ENCODE measurements at regions not wholly inside any gene's neighbourhood (a gene's known extent, or its start where the extent isn't known, plus 50 kb on each side); places are given as distances from the start of the nearest gene placed in this dataset.
A peak's percentile ranks its signal among the peaks of the same experiment; 100 is the strongest.

DNA sequence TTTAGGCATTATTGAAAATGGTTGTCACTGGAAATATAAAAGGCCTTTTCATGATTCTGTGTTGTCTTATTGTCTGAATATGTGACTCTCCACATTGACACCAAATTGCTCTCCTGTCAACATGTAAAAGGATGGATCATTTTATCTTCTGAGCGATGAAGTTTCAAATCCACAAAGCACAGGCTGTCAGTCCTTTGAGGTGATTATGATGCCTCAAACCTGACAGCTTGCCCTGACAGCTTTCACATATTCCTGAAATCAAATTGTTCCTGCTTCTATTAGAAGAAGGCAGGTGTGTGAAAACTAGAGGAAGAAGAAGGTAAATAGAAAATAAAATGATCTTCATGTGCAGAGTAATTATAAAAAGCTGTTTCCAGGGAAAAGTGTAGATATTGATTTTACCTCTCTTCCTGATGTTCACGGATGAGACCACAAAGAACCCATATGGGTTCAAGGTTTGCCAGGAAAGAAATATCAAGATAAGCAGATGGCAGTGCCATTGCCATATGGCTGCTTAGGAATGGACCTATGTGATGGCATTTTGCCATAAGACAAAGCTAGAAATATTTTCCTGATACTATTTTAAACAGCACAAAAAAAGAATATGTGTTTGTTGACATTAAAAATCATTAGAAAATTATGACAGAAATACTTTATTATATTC is 1006.3 kb upstream of the AGA start:
- DNase-seq: no peak

DNA sequence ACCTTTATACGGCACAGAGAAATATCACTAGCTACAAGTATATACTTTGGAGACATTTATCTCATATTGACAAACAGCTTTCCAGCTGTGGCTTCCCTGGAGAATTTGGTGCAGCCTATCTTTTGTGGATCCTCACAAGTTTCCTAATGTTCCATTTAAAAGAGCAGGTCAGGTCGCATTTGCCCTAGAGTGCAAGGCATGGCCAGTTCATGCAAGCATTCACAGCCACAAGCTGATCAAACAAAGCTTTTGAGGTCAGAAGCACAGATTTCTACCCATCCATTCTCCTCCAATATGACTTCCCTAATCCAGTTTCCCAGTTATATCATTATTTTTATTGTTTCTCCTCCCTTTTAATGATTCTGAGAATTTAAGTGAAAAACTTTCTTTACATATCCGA is 1008.4 kb upstream of the AGA start:
- no peak for DNase-seq

DNA sequence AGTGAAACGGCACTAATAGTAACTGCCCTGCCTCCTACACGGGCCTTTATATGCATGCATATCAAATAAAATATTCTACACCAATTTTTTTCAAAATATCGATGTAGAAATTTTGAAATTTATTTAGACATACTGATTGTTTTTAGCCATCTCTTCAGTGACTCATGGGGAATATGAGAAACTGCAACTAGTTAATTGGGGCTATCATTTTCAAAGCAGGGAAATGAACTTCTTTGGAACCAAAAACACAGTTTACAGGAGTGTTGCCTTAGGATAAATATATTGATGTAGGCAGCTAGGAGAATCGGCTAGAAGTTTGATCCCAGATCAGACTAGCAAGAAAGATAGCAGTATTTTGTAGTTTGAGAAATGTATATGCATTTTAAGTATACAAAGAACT is 1010.8 kb upstream of the AGA start:
- no peak for DNase-seq

DNA sequence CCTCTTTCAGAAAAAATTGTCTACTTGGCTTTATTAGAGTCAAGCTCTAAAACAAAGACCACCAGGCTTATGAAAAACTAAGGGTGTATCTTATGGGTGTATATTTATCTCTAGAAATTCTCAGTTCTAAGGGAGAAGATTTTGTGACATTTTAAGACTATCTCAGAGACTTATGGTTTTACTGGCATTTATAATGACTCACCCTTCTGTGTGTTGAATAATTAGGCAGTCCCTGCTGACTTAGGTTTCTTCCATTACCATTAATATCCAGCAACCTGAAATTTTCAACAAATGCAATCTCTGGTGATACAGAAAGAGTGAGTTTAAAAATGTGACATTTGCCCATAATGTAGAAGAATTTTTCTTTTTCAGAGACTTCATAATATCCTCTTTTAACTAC is 1015.0 kb upstream of the AGA start:
- DNase-seq: no peak

DNA sequence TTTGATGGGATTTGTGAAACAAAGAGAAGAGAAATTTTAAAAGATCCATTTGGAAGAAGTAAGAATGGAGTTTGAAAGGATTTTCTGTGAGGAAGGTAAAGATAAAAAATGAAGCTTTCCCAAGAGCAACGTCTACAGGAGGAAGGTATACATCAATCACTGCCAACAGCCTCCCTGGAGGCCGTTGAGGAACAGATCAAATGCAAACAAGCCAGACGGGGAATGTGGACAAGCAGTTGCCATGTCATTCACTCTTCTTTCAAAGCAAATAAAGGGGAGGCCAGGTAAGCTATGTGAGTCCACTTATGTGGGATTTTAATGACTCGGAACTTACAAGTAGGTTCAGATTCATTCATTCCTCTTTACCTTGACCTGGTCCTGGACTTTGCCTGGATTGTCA is 1020.5 kb upstream of the AGA start:
- DNase-seq: no peak

DNA sequence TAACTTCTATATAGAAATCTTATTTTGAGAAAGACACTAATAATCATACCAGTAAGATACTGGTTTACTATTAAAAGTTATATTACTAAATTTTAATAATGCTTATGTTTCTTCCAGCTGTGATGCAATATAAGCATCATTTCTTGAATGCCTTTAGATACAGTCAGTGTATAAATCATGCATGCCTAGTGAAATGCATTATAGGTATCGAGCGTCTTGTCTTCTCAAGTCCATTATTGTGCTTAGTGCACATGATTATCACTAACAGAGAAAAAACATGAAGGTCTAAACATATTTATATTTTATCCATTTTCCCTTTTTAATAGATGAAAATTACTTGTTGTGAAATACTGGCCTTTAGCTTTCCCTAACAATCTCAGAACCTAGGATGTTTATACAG is 1021.5 kb upstream of the AGA start:
- DNase-seq: no peak

DNA sequence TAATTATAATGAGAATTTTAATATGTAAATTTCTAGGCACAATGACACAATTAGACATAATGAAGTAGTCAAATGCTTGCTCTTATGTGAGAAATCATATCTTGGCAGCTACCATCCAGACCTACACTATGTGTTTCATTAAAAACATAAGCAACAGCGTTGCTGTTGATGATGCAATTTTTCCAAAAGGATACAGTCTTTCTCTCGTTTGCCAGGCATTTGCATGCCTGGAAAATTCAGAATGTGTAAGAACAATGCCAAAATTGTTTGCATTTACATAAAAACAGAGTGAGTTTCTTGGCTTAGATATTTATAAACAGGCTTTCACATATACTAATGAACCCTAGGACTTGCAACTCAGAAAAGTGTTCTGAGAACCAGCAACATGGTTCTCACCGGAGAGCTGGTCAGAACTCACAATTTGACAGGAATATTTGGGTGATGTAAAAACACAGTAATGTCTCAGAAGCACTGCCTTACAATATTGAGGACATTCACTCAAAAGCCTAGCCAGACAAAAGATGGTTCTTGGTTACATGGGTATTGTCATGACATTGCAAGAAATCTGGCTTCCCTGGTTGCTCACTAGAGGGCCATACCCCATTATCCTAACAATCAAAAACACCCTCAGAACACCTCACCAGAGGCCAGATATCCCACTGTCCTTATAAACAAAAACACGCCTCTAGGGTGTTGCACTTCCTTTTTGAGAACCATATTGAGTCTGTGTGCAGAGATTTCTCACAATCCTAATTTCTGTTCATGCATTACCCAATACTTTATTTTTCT is 1029.0 kb upstream of the AGA start:
- DNase-seq: no peak

DNA sequence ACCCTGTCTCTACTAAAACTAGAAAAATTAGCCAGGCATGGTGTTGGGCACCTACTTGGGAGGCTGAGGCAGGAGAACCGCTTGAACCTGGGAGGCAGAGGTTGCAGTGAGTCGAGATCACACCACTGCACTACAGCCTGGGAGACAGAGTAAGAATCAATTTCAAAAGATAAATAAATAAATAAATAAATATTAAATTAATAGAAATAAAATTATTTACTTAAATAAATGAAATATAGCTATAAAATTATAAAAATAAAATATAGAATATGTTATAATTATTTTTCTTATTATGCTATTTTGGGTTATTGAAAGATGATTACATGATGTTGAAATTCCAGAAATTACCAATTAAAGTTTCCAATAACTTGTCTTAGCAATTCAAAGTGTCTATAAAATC is 1029.8 kb upstream of the AGA start:
- DNase-seq: no peak

DNA sequence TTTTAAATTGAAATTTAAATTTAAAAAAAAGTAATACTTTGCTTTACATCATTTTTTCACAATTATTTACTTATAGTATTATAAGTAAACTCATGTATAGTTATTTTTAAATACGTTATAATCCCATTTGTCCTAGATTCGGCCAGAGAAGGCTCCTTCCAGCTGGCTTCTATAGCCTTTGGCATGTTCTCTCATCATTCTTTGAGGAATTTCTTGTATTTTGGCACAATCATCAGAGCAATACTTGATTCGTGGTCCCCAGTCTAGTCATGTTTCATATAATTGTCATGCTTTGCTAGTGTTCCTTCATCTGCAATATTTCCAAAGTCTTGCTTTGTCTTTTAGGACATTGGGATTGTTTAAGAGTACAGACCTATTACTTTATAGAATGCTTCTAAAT is 1037.9 kb upstream of the AGA start:
- no peak for DNase-seq

DNA sequence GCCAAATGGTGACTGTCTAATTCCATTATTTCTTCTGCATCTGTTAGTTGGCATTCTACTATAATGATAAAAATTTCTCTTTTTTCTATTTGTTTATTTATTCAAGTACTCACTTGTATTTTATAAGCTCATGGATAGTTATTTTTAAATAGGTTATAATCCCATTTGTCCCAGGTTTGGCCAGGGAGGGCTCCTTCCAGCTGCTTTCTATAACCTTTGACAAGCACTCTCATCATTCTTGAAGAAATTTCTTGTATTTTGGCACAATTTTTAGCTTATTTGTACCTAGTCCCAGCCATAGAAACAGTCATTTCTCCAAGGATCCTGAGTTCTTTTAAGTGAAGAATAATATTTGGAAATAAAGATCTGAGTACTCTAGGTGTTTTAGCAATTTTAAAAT is 1038.6 kb upstream of the AGA start:
- no peak for DNase-seq

DNA sequence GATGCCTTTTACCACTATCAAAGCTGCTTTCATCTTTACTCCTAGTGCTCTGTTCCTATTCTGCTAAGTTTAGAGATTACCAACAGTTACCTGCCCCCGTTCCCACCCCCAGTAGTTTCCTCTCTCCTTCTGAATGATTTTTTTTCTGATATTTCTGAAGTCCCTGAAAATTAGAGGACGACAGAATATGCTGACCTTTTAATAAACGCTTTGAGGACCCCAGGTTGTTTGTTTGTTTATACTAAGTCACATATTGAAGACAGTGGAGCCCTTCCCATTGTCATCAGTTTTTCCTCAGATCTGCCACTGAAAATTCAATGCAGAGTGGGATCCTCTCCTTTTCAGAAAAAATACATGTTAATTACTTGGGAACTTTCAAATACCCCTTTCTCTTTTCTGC is 1039.3 kb upstream of the AGA start:
- DNase-seq: no peak

DNA sequence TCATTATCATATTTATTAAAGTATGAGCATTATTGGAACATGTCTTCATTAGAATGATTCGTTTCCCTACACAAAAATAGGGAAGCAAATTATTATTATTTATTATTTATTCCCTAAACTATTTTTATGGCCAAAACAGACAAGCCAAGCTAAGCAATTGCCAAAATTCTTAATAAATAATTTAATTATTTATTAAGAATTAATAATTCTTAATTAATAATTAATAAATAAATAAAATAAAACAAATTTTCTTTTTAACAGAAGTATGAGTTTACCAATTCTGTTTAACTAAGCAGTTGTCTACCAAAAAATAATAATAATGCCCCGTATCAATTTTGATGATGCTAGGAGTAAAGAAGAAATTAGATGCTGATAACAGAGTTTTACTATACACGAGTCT is 1080.8 kb upstream of the AGA start:
- no peak for DNase-seq

DNA sequence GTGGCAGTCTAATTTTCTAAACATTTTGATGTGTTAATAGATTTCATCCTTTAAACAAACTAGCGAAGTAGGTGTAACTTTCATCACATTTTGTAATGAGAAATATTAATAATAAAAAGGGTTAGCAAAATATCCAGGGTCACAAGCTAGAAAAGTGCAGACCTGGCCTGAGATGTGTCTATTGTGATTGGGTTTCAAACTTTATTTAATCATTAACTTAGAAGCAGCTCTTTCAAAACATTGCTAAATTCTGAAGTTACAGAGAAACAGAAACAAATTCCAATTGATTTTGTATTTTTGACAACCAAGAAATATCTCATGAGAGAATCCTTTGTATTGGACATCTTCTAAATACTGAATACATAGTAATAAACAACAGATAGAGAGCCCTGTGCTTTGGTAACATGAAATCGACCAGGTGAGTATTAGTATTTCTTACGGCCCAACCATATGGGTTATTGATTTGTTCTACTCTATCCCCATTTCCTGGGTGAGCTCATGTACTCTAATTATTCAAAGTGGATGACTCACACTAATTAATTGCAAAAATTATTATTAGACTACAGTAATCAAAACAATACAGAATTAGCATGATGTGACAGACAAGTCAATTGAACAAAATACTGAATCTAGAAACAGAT is 1093.8 kb upstream of the AGA start:
- no peak for DNase-seq

DNA sequence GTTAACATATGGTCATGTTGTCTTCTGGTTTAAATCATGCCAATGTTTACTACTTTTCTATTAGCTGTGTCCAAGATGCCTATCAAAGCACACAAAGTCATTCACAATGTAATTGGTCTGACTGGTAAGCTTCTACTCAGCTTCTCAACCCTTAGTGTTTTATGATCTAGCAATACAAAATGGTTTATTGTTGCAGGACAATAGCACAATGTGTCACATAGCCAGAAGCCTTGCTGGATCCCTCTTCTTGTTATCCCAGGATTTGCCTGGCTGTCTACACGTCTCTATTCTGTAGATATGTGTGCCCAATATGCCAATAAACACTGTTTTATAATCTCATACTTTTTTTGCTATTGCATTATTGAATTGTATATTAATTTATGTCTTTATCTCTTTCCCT is 1111.0 kb upstream of the AGA start:
- DNase-seq: no peak

DNA sequence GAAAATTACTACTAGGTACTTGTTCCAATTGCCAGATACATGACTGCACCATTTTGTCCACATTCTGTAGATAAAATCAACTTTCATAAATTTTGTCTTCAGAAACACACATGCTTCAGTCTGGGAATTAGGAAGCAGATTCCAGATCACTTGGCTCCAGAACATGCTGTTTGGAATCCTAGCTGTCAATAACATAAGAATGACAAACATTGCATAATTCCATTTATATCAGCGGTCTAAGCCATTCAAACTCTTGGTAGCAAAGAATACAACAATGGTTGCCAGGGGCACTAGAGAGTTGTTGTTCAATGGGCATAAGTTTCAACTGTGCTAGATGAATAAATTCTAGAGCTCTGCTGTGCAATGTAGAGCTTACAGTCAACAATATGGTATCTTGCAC is 1112.1 kb upstream of the AGA start:
- DNase-seq: no peak

DNA sequence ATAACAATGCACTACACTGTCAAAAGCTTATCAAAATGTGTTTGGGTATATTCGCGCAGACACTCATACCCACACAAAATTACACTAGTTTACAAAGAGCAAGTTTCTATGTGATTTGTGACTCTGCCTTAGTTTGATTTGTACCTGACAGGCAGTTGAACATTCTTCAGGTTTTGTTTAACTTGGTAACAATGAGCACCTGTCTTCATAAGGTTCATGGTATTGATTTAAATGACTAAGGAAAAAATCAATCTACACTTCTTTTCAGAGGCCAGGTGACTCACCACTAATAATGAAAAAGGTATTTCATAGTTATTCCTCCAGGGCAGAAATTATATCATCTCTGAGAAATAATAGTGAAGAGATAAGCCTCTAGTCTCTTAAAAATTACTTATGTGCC is 1114.6 kb upstream of the AGA start:
- DNase-seq: no peak

DNA sequence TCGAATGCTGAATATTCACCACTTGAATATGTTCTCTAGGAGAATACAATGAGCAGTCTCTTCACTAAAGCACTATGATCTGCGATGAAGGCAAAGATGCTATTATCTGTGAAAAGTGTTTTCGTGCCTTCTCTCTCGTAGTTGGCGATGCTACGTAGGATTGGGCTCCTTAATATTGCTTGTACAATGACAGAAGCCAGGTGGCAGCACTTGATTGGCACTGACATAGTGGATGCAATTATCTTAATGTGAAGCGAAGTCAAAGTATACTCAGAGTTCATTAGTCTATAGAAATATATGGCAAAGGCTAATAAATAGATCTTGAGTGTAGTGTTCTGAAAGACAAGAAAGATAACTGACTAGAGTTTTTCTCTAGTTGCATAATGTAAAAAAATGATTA is 1135.7 kb upstream of the AGA start:
- DNase-seq: peak in 1 of 2 experiments; percentile 15

DNA sequence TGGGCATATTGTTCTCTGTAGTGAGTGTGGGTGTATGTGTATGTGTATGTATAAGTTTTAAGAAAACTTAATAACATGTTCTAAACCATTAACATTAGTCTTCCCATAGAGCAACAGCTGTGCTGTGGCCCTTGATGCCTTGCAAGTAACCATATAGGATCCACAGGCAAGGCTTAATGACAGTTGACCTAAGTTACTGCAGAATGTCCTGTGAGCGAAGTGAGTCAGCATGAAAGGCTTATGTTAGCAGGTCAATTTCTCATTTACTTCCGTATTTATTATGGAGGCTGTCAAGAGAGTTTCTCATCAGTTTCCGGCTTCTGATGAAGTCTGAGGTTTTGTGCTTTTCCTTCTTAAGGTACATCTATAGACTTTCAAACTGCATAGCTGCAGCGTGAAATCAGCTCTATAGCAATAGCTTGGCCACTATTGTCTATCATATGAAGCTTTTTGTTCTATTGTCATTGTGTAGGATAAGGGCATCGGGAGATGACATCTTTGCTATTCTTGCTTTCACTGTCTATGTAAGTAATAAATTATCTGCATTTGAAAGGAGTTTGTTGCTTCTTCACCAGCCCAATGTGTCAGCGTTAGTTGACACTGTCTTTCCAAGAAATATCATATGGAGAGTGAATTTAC is 1153.4 kb upstream of the AGA start:
- no peak for DNase-seq

DNA sequence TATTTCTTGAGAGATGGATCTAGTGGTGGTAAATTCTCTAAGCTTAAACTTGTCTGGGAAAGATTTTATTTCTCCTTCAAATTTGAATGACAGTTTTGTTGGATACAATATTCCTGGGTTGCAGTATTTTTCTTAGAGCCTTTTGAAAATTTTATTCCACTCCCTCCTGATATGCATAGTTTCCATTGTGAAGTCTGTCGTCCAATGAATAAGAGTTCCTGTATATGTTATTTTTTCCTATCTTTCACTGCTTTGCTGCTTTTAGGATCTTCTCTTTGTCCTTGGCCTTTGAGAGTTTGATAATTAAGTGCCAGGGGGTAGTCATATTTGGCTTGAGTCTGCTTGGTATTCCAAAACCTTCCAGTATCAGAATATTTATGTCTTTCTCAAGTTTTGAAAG is 1156.4 kb upstream of the AGA start:
- DNase-seq: no peak

DNA sequence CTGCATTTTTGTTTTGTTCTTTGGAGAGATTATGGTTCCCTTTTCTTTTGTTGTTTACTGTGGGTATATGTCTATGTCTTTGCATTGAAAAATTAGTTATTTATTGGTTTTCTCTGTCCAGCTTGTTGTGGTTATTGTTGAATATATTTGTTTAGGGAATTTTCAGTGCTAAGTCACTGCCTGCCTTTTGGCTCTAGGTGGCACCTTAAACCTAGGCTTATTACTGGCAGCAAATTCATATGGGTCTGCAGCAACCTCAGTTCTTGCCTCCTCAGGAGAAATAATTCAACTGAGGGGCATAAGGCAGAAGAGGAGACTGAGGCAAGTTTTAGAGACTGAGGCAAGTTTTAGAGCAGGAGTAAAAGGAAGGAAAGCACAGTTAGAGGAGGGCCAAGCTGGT is 1157.3 kb upstream of the AGA start:
- DNase-seq: peak in 1 of 2 experiments; percentile 2

DNA sequence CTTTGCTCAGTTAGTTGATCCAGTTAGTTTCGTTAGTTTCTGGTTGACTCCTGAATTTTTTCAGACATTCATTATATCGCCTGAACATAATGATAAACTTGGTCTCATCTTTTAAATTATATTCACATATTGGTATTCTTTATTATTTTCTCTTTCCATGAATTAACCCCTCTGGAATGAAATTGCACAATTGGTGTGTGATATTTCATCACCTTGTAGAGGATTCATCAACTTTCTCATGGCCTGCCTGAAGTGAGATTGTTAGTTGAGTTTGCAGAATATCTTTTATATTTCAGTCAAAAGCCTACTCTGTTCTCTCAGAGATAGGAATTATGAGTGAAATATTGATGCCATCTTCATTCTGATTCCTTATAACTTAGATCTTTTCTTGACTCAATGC is 1160.6 kb upstream of the AGA start:
- no peak for DNase-seq

DNA sequence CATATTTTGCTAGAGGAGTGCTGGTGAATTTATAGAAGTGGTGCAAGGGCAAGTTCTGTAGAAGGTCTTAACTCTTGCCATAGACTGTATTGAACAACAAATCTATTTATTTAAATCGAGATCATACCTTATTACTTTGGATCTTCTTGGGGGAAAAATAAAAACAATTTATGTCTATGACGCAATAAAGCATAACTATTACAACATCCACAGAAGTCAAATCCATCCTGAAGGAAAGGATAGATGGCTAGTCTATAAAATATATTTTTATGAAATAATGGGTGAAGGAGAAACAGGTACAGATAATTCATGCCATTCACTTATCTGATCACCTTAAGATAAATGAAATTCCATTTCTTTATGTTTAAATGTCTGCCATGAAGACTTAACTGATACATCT is 1168.8 kb upstream of the AGA start:
- DNase-seq: no peak

DNA sequence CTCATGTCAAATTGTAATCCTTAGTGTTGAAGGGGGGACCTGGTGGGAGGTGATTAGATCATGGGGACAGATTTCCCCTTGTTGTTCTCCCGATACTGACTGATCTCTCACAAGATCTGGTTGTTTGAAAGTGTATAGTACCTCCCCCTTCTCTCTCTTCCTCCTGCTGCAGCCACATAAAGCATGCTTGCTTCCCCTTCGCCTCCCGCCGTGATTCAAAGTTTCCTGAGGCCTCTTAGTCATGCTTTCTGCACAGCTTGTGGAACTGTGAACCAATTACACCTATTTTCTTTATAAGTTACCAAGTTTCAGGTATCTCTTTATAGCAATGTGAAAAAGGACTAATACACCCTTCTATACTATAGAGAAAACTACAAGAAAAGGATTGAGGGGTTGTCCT is 1170.5 kb upstream of the AGA start:
- DNase-seq: no peak

DNA sequence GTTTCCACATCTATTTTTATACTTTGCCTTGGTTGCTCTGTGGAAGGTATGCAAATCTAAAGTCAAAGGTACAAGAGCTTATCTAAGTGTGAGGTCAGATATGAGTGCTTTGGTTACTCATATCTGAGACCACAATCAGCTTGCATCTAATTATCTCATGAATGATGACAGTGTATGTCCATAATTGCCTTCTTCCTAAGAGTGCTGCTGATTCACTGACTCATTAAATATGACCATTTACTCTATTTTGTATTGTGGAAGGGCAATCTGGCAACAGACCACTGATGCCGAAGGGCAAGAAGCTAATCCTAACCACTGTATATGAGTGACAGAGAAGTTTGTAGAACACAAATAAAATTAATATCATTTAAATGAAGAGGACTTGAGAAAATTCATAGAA is 1190.2 kb upstream of the AGA start:
- DNase-seq: peak; percentile 37

Measured in NCI-H526 (cell line).